HG02588 (cell line): ENCODE measurements at regions not wholly inside any gene's neighbourhood (a gene's known extent, or its start where the extent isn't known, plus 50 kb on each side); places are given as distances from the start of the nearest gene placed in this dataset.
"Not testable (repeated sequence)": the region's sequence is repeated elsewhere in the genome, so short reads cannot be mapped to it uniquely, and the experiment has no call there.

Experiments
- ATAC-seq: cut with Tn5 transposase; IDR thresholded peaks from one replicate; pipeline ENCODE4 v1.9.1; 2021; ENCODE audit warnings: mild to moderate bottlenecking, moderate library complexity; ENCODE audit not compliant: unreplicated experiment

DNA sequence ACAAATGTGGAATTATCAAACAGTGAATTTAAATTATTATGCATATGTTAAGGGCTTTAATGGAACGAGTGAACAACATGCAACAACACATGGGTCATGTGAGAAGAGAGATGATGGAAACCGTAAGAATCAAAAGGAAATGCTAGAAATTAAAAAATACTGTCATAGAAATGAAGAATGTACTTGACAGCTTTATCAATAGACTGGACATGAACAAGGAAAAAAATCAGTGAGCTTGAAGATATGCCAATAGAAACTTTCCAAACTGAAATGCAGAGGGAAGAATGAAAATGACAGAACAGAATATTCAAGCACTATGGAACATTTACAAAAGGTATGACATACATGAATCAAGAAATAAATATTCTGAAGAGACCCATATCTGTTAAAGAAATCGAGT lies 117.7 kb upstream of the KCNJ3 start:
- ATAC-seq, result no peak

DNA sequence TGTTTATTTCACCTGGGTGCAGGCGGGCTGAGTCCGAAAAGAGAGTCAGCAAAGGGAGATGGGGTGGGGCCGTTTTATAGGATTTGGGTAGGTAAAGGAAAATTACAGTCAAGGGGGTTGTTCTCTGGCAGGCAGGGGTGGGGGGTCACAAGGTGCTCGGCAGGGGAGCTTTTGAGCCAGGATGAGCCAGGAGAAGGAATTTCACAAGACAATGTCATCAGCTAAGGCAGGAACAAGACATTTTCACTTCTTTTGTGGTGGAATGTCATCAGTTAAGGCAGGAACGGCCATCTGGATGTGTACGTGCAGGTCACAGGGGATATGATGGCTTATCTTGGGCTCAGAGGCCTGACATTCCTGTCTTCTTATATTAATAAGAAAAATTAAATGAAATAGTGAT lies 115.8 kb upstream of the KCNJ3 start:
- ATAC-seq, result not testable (repeated sequence)

DNA sequence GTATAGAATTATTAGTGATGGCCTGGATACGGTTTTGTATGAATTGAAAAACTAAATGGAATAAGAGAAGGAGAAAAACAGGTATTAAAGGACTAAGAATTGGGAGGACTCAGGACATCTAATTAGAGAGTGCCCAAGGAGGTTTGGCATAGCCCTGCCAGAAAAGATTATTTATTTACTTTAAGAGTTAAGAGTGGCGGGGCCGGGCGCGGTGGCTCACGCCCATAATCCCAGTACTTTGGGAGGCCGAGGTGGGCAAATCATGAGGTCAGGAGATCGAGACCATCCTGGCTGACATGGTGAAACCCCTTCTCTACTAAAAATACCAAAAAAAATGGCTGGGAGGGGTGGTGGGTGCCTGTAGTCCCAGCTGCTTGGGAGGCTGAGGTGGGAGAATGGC lies 115.2 kb upstream of the KCNJ3 start:
- ATAC-seq, result not testable (repeated sequence)

DNA sequence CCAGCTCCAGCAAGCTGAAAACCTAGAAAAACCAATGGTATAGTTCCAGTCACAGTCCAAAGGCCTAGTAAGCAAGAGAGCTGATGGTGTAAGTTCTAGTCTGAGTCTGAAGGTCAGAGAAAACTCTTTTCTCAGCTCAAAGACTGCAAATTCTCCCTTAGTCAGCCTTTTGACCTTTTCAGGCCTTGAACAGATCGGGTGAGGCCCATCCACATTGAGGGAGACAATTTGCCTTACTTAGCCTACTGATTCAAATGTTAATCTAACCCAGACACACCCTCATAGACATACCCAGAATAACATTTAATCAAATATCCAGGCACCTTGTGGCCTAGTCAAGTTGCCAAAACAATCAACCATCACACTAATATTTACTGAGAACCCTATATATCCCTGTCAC lies 110.8 kb upstream of the KCNJ3 start:
- no peak for ATAC-seq

DNA sequence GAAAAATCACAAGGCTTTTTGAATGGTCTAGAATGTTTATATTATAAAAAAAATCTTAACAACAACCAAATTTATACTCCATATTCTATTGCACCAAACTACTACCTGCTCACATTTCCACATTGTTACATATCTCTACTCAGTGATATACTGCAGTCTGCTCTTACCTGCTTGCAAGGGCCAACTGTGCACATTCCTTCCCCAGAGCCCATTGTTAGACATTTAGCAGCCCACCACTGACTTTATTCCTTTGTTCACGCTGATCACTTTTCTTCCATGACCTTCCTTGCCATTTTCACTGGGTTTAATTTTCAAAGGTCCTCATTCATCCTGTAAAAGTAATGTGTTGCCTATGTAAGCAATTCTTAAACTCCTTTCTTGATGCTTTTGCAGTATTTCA lies 109.7 kb upstream of the KCNJ3 start:
- ATAC-seq, result no peak

DNA sequence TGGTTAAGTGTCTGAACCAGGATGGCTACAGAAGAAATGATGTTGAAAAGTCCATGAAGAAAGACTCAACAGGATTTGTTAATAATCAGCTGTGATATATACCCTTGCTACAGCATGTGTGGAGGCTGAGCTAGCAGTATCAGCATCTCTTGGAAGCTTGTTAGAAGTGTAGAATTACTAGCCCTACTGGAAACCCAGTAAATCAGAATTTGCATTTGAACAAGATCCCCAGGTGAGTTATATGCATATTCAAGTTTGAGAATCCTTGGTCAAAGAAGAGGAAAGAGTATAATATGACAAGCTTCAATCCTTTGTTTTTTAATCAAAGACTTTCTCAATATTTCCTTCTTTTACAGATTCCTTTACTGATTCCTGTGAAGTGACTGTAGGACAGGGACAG lies 109.0 kb upstream of the KCNJ3 start:
- ATAC-seq, result no peak

DNA sequence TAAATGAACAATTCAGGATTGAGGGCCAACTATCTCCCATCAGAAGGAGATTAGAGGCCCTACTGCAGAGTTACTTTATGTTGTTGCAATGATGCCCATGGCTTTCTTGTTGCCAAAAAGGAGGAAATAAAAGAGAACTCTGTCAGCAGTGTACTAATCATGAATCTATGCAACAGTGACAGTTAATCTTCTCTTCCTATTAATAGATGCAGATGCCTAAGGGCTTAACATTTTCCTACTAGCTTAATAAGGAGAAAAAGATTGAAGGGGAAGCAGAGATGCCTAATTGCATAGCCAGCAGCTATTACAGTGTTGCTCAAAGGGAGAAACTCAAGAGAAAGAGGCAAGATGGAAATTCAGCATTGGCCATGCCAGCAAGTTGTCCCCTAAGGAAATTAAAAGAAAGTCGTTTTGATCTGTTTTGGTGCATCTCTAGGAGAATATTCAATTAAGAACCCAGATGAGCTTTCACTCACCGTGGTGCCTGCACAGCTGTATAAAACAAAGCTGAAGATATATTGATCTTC lies 107.1 kb upstream of the KCNJ3 start:
- no peak for ATAC-seq

DNA sequence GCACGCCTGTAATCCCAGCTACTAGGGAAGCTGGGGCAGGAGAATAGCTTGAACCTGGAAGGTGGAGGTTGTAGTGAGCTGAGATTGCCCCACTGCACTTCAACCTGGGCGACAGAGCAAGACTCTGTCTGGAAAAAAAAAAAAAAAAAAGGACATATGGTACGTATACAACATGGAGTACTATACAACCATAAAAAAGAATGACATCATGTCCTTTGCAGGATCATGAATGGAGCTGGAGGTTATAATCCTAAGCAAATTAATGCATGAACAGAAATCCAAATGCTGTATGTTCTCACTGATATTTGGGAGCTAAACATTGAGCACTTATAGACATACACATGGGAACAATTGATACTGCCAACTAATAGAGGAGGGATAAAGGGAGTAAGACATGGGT lies 99.3 kb upstream of the KCNJ3 start:
- no peak for ATAC-seq

DNA sequence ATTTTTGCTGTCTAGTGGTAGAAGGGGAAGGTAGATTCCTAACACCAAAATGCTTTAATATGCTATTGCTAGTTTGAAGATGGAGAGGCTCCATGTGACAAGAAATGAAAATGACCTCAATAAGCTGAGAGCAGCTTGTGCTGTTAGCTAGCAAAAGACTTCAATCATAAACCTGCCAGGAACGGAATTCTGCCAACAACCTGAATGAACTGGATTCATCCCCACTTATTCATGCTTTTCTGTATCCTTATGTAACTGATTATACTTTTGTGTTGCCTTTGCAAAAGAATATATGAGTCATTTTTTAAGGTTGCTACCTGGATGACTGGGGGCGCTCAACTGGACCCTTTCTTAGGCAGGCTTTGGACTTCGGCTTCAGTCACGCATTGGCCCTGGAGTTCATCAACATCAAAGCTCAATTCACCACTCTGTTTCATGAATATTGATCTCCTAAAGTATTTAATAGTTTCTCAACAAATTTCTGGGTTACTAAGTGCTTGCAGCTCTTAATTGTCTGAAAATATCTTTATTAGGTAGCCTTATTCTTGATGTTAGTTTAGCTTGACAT lies 97.5 kb upstream of the KCNJ3 start:
- ATAC-seq, result no peak

DNA sequence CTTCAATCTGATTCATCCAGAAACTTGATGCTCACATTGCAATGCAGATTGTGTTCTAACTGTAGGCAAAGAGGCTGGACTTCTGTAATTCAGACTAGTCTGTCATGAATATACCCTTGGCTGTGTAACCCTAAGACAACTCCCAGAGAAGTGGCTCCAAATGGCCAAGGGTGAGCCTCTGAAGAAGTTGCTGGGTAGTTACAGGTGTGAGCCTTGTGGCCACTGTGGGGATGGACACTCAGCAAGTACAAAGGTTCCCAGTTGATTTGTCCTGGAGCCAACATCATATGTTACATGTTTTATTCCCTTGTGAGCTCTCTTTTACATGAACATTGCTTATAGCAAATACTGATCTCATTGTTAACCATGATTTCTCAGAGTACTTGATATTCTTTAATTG lies 94.8 kb upstream of the KCNJ3 start:
- ATAC-seq, result no peak

DNA sequence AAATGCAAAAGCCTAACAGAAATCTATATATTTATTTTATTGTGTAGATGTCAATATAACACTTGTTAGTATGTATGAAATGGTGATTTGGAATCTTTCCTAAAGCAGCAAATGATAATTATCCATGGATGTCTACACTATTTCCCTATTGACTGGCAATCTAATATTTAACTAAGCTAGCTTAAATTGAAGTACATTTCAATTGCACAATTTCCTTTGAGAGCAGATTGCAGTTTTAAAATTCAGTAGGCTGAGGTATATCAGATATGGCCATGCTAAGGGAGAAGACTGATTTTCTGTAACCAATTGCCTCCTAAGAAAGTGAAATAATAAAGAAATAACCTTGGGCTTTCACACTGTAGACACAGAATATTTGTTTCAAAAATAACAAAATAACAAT lies 90.1 kb upstream of the KCNJ3 start:
- no peak for ATAC-seq

DNA sequence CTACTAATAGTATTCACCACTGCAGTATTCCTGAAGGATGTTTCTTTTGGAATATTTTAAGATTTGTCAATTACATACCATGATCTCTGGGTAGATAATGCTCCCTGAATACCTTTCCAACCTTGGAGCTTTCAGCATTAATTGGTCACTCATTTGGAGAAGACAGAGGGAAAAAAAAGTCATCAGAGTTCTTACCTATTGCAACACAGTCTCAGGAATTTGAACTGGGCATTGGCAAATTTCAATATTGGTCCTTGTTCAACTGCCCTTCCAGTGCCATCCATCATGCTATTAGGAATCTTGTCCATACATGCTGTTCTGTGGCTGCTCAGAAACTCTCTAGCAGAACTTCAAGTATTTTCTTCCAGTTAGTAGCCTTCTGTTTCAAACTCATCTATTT lies 83.6 kb upstream of the KCNJ3 start:
- no peak for ATAC-seq

DNA sequence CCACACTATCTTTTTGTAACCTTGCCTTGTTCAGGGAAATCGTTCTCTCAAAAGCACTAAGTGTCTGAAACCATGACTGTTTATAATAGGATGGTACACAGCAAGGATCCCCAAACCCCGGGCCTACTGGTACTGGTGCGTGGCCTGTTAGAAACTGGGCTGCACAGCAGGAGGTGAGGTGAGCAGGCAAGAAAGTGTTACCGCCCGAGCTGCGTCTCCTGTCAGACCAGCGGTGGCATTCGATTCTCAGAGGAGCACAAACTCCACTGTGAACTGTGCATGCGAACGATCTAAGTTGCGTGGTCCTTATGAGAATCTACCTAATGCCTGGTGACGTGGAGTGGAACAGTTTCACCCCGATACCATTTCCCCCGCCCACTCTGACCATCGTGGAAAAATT lies 81.8 kb upstream of the KCNJ3 start:
- no peak for ATAC-seq

DNA sequence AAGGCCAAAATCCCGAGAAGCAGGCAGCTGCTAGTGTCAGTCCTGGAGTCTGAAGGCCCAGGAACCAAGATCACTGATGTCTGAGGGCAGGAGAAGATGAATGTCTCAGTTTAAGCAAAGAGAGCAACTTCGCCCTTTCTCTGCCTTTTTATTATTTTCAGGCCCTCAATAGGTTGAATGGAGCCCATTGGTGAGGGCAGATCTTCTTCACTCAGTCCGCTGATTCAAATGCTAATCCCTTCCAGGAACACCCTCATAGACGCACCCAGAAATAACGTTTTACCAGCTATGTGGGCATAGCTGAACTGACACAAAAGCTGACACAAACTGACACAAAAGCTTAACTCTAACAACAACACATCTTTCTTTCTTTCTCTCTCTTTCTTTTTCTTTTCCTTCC lies 78.0 kb upstream of the KCNJ3 start:
- ATAC-seq, result no peak

DNA sequence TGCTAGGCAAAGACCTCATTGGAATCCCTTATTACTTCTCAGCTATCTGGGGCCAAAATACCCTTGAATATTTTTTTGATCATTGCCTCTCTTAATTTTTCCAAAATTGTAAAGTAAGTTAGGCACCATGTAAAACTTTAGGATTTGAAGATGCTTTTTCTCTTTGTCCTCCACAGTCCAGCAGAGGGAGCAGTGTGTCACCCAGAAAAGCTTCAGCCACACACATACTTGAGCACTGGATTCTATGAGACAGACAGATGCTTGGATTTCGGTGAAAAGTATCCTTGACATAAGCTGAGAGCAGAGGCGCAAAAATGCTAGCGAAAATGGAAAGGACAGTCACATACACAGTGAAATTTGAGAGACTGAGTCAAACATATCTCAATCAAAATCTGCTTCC lies 74.7 kb upstream of the KCNJ3 start:
- no peak for ATAC-seq

DNA sequence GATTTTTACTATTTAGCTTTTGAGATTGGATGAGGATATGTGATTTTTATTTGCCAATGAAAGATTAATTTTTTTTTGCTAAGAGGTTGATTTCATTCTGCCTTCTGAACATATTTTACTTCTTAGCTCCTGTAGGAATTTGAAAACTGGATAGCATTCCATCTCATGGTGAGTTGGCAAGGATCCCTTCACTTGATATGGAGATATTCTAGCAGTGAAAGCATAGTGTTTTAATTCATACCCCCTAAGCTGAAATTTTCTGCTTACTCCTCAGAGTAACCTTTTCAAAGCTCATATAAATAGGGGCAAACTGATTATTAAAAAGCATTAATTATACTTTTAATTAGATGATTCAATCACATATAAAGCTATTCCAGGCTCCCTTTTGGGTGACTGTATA lies 61.0 kb upstream of the KCNJ3 start:
- ATAC-seq, result no peak

DNA sequence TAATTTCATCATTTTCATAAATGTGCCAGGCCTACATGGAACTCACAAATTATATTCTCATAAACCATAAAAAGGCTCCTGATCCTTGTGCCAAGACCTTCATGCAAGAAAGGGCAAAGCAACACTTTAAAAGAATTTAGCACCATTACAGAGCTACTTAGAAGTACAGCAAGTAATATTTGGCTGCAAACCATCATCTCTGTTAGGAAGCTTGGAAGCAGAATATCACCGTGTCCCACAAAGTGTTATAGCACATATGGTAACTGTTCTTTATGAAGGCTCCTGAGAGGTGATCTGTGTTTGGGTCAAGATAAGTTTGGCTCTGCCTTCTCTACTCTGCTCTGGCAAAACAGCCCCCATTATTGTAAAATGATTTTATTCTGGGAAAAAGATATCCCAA lies 59.7 kb upstream of the KCNJ3 start:
- no peak for ATAC-seq

DNA sequence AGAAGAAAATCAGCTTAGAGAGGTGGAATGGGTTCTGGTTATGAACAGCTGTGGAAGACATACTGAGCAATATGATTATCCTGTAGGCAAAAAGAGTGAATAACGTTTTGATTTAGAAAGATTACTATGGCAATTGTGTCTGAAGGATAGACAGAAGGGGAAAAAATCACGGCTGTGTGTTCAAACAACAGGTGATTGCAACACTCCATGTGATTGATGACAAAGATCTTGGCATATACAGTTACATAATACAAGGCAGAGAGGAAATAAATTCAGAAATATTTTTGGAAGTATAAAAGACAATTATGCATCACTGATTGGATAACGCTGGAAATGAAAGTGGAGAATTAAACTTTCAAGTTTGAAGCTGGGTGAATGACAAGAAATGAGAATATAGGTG lies 58.5 kb upstream of the KCNJ3 start:
- no peak for ATAC-seq
